Esophagus squamous epithelium (tissue), 5 donors: ENCODE measurements at regions not wholly inside any gene's neighbourhood (a gene's known extent, or its start where the extent isn't known, plus 50 kb on each side); places are given as distances from the start of the nearest gene placed in this dataset.
A peak's percentile ranks its signal among the peaks of the same experiment; 100 is the strongest.

Source experiments
- DNase-seq: peaks from one replicate; lab custom pipeline; 2025; lab: John Stamatoyannopoulos, UW
- H3K27ac ChIP-seq, 4 donors: fragments of 200-600 bp; sonication (generic); one replicate each; pipeline ENCODE4 v1.5.1; 2016 to 2019; ENCODE audit warnings: mild to moderate bottlenecking in 1 of 4
- H3K27me3 ChIP-seq, 4 donors: fragments of 200-600 bp; sonication (generic); 1 replicate in 3 of 4; 2 replicates in 1 of 4; pipeline versions ENCODE4 v1.5.1 to v1.6.0; 2017 to 2021; ENCODE audit warnings: antibody characterized with exemption in 1 of 4
- H3K36me3 ChIP-seq, 3 donors: fragments of 200-600 bp; sonication (generic); one replicate each; pipeline ENCODE4 v1.5.1; 2016 to 2019
- H3K4me1 ChIP-seq, 3 donors: fragments of 200-600 bp; sonication (generic); one replicate each; pipeline ENCODE4 v1.5.1; 2017 to 2019
- H3K4me3 ChIP-seq, 4 donors: fragments of 200-600 bp; sonication (generic); 1 replicate in 3 of 4; 2 replicates in 1 of 4; pipeline ENCODE4 v1.5.1; 2016 to 2019; ENCODE audit warnings: mild to moderate bottlenecking in 2 of 4, moderate library complexity in 1 of 4
- H3K9me3 ChIP-seq, 3 donors: fragments of 200-600 bp; sonication (generic); one replicate each; pipeline ENCODE4 v1.5.1; 2016 to 2019
- CTCF ChIP-seq, 6 experiments: fragments of 450-650 bp in 4 of 6; fragments of 200-600 bp in 2 of 6; sonication (generic) in 2 of 6; IDR thresholded peaks; one replicate each; pipeline ENCODE4 v1.5.1; 2016 to 2019; ENCODE audit warnings: antibody characterized with exemption in 6 of 6, mild to moderate bottlenecking in 4 of 6, moderate library complexity in 4 of 6
- POLR2A ChIP-seq, 4 donors: fragments of 450-650 bp; IDR thresholded peaks; one replicate each; pipeline ENCODE4 v1.6.1; 2017; ENCODE audit warnings: antibody characterized with exemption in 4 of 4, mild to moderate bottlenecking in 4 of 4, moderate library complexity in 3 of 4
- WGBS, 2 donors: methylation state at CpG; one replicate each; pipeline ENCODE4 v1.1.5; 2018; 5-methylcytosine and 5-hydroxymethylcytosine counted together
- intact Hi-C: fragments of 100-400 bp; cut with DNase I; formaldehyde crosslinking; loops from one replicate; pipeline ENCODE4 v1.15.0; 2022
- donor health status: DM: yes; HTN: yes; CAD: no.

DNA sequence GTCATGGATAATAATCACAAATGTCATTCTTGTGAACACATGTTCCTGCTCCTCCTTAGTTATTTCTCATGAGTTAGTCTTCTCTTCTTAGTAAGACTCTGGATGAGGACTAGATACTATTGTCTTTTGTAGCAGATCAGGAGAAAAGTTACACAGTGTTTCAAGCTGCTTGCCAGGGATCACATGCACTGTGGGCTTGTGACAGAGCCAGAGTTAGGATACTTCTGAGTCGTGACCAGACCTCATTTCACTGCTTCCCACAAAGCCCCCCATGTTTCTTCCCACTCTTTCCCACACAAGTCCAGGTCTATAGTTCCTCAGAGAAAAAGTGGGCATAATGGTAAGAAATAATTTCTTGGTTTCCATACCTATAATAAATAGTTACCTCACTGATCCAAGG lies 80.2 kb upstream of the LRATD1 start:
- no peaks in the 10 kb centered on the region for H3K9me3 ChIP-seq

GRCh38 chr2:14552818-14553217 lies 79.7 kb upstream of the LRATD1 start:
- 69 to 73% methylated on average over 2 of the region's 2 CpGs for WGBS, 2 donors
- no peak for DNase-seq
- intact Hi-C loops = no loop called here

More for the DNA sequence above, 80.2 kb upstream of the LRATD1 start:
- no peak for TF ChIP-seq CTCF (IDR thresholded peaks at IDR 0.05)
- no peak for TF ChIP-seq POLR2A (IDR thresholded peaks at IDR 0.05)
- DNase-seq = no peak
- Histone ChIP-seq H3K4me3 (no peak overlapping the region), H3K27ac (no peak overlapping the region), H3K4me1 (peaks cover 1 to 31% (median 4%) of the 10 kb centered on the region in 3 donors), H3K27me3 (no peaks in the 10 kb centered on the region), H3K36me3 (no peaks in the 10 kb centered on the region)
- WGBS, 2 donors = 56 to 73% methylated on average over 1 of the region's 1 CpG
- intact Hi-C loops = no loop called here

DNA sequence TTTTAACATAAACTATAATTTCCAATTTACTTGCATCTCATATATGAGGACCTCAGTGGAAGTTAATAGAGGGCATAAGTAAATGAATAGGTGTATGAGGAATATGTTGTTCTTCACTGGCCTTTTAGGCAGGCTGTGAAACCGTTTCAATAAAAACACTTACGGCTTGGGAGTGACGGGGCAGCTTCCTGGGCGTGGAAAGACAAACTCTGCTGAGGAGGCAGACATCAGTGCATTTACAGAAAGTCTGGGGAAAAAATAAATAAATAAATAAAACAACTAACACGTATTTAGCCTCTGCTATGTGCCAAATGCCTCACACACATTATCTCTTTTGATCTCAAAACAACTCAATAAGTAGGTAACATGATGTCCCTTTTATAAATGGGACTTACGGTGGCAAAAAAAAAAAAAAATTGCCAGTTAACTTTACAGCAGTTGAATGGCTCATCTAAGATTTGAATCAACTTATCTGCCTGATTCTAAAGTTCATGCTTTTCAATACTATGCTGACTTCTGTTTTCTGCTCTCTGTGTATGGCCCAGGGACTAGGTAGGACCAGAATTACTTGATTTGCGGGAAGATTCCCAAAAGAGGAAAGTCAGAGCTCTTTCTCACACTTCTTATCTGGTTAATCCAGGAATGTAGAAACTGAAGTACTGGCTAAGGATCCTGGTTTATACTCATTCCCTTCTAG lies 77.5 kb upstream of the LRATD1 start:
- no peak for TF ChIP-seq CTCF (IDR thresholded peaks at IDR 0.05)
- intact Hi-C loops = no loop called here

More at GRCh38 chr2:14552818-14553217, 79.7 kb upstream of the LRATD1 start:
- TF ChIP-seq CTCF (IDR thresholded peaks at IDR 0.05) (no peak), POLR2A (IDR thresholded peaks at IDR 0.05) (no peak)
- Histone ChIP-seq H3K4me1 (peaks cover 6 to 36% (median 9%) of the 10 kb centered on the region in 3 donors), H3K27ac (no peak overlapping the region), H3K36me3 (no peaks in the 10 kb centered on the region), H3K27me3 (no peaks in the 10 kb centered on the region), H3K9me3 (no peaks in the 10 kb centered on the region), H3K4me3 (no peak overlapping the region)

DNA sequence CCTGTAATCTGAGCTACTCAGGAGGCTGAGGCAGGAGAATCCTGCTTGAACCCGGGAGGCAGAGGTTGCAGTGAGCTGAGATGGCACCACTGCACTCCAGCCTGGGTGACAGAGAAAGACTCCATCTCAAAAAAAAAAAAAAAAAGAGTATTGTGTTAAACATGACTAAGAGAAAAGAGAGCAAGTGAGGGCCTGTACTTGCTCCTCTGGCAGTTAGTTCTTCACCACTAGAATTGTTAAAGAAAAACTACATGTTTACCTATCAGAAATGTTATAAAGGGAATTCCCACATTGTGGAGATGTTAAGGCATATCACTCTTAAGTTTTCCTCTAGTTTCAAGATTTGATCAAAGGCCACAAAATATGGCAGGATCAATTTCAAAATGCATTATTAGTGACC lies 75.4 kb upstream of the LRATD1 start:
- Histone ChIP-seq H3K4me3 (no peak overlapping the region), H3K27ac (peak overlapping the region in 3 of 4 donors; percentile 51 to 58 (median 52)), H3K36me3 (no peaks in the 10 kb centered on the region), H3K4me1 (peaks cover 7 to 48% (median 13%) of the 10 kb centered on the region in 3 donors), H3K27me3 (no peaks in the 10 kb centered on the region), H3K9me3 (no peaks in the 10 kb centered on the region)
- no peak for TF ChIP-seq POLR2A (IDR thresholded peaks at IDR 0.05)
- no peak for TF ChIP-seq CTCF (IDR thresholded peaks at IDR 0.05)
- intact Hi-C loops = no loop called here
- no peak for DNase-seq
- WGBS, 2 donors = 40 to 50% methylated on average over 1 of the region's 1 CpG

More for the DNA sequence above, 77.5 kb upstream of the LRATD1 start:
- H3K9me3 ChIP-seq = no peaks in the 10 kb centered on the region
- no peaks in the 10 kb centered on the region for H3K27me3 ChIP-seq
- no peak overlapping the region for H3K4me3 ChIP-seq
- WGBS, 2 donors = 38 to 67% methylated on average over 7 of the region's 7 CpGs
- no peak for DNase-seq
- H3K4me1 ChIP-seq = peaks cover 7 to 48% (median 13%) of the 10 kb centered on the region in 3 donors
- no peaks in the 10 kb centered on the region for H3K36me3 ChIP-seq
- H3K27ac ChIP-seq = peak overlapping the region in 3 of 4 donors; percentile 24 to 66 (median 49)

DNA sequence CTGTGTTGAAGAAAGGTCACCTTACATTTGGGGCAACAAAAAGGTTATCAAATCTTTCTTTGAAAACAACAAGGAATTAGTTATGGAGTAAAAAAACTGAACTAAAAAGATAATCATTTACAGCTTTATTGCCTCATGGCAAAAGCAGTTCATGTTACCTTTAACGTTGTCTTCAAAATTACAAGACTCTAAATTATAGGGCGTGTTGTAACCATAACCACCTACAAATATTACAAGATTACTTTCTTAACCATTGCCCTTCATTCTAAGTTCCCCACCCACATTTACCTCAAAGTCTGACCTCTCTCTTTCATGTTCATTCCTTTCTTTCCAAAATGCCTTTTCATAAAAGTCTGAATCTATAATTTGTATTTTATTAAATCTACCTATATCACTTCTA lies 74.6 kb upstream of the LRATD1 start:
- no peak overlapping the region for H3K4me3 ChIP-seq
- H3K4me1 ChIP-seq = peaks cover 7 to 48% (median 13%) of the 10 kb centered on the region in 3 donors
- peak overlapping the region in 3 of 4 donors; percentile 1 to 58 (median 51) for H3K27ac ChIP-seq
- intact Hi-C loops = no loop called here
- no peaks in the 10 kb centered on the region for H3K9me3 ChIP-seq
- H3K36me3 ChIP-seq = no peaks in the 10 kb centered on the region
- H3K27me3 ChIP-seq = no peaks in the 10 kb centered on the region
- 46 to 47% methylated on average over 2 of the region's 2 CpGs for WGBS, 2 donors
- TF ChIP-seq POLR2A (IDR thresholded peaks at IDR 0.05) (no peak), CTCF (IDR thresholded peaks at IDR 0.05) (no peak)
- no peak for DNase-seq
